ENCODE measurements at regions not wholly inside any gene's neighbourhood (a gene's known extent, or its start where the extent isn't known, plus 50 kb on each side); places are given as distances from the start of the nearest gene placed in this dataset.

DNA sequence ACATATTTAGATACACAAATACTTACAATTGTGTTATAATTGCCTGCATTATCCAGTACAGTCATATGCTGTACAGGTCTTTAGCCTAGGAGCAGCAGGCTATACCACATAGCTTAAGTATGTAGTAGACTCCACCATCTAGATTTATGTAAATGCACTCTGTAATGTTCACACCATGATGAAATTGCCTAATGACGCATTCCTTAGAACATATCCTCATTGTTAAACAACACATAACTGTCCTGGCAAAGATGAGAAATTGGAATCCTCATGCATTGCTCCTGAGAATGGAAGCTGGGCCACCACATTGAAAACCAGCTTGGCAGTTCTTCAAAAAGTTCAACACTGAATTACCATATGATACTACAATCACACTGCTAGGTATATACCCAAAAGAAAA, 1002.8 kb upstream of the CELF2 start:
- intact Hi-C loops (cut with micrococcal nuclease), result no loop called here
- H3K27ac Mint-ChIP-seq, result no peak overlapping the region
- no peak for ATAC-seq
- no peaks in the 10 kb centered on the region for H3K4me1 Mint-ChIP-seq
- TF ChIP-seq, protein P1, sequence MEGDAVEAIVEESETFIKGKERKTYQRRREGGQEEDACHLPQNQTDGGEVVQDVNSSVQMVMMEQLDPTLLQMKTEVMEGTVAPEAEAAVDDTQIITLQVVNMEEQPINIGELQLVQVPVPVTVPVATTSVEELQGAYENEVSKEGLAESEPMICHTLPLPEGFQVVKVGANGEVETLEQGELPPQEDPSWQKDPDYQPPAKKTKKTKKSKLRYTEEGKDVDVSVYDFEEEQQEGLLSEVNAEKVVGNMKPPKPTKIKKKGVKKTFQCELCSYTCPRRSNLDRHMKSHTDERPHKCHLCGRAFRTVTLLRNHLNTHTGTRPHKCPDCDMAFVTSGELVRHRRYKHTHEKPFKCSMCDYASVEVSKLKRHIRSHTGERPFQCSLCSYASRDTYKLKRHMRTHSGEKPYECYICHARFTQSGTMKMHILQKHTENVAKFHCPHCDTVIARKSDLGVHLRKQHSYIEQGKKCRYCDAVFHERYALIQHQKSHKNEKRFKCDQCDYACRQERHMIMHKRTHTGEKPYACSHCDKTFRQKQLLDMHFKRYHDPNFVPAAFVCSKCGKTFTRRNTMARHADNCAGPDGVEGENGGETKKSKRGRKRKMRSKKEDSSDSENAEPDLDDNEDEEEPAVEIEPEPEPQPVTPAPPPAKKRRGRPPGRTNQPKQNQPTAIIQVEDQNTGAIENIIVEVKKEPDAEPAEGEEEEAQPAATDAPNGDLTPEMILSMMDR (IDR thresholded peaks at IDR 0.05), result no peak
- H3K36me3 Mint-ChIP-seq, result no peaks in the 10 kb centered on the region
- Histone ChIP-seq H3K4me1 (ENCODE audit: control insufficient read depth, insufficient read depth, low read length) (no peaks in the 10 kb centered on the region), H3K4me3 (ENCODE audit: low read length) (no peak overlapping the region), H3K9me3 (ENCODE audit: control insufficient read depth, insufficient read depth, low read length) (no peaks in the 10 kb centered on the region), H3K36me3 (ENCODE audit: control insufficient read depth, insufficient read depth, low read length) (no peaks in the 10 kb centered on the region), H3K27me3 (ENCODE audit: control insufficient read depth, insufficient read depth, low read length) (no peaks in the 10 kb centered on the region), H3K27ac (ENCODE audit: low read length) (no peak overlapping the region)
- 85% methylated on average over 1 of the region's 1 CpG for WGBS (ENCODE audit: insufficient coverage)
- peaks cover 3 to 5% of the 10 kb centered on the region in 2 donors for H3K9me3 Mint-ChIP-seq
- H3K4me3 Mint-ChIP-seq, result no peak overlapping the region
- no peak for DNase-seq
- no peaks in the 10 kb centered on the region for H3K27me3 Mint-ChIP-seq (ENCODE audit: low read depth in 2 of 2)

DNA sequence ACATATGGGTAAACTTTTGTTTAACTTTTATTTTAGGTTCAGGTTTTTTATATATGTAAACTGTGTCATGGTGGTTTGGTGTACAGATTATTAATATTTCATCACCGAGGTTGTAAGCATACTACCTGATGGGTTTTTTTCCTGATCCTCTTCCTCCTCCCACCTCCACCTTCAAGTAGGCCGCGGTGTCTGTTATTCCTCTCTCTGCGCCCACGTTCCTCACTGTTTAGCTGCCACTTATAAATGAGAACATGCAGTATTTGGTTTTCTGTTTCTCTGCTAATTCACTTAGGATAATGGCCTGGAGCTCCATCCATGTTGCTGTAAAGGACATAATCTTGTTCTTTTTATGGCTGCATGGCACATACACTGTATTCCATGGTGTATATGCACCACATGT, 1000.0 kb upstream of the CELF2 start:
- Mint-ChIP-seq H3K4me1 (no peaks in the 10 kb centered on the region), H3K9me3 (peaks cover 5 to 6% of the 10 kb centered on the region in 2 donors), H3K36me3 (no peaks in the 10 kb centered on the region), H3K27me3 (ENCODE audit: low read depth in 2 of 2) (no peaks in the 10 kb centered on the region), H3K4me3 (no peak overlapping the region), H3K27ac (no peak overlapping the region)
- WGBS (ENCODE audit: insufficient coverage), result 100% methylated on average over 4 of the region's 5 CpGs
- no peaks in the 10 kb centered on the region for H3K27me3 ChIP-seq (ENCODE audit: control insufficient read depth, insufficient read depth, low read length)
- ATAC-seq (no peak), DNase-seq (no peak)
- H3K4me3 ChIP-seq (ENCODE audit: low read length), result no peak overlapping the region
- H3K9me3 ChIP-seq (ENCODE audit: control insufficient read depth, insufficient read depth, low read length), result no peaks in the 10 kb centered on the region
- no peaks in the 10 kb centered on the region for H3K4me1 ChIP-seq (ENCODE audit: control insufficient read depth, insufficient read depth, low read length)
- TF ChIP-seq, protein P1 (IDR thresholded peaks at IDR 0.05), result no peak
- intact Hi-C loops (cut with micrococcal nuclease), result no loop called here
- H3K36me3 ChIP-seq (ENCODE audit: control insufficient read depth, insufficient read depth, low read length), result no peaks in the 10 kb centered on the region
- H3K27ac ChIP-seq (ENCODE audit: low read length), result no peak overlapping the region

DNA sequence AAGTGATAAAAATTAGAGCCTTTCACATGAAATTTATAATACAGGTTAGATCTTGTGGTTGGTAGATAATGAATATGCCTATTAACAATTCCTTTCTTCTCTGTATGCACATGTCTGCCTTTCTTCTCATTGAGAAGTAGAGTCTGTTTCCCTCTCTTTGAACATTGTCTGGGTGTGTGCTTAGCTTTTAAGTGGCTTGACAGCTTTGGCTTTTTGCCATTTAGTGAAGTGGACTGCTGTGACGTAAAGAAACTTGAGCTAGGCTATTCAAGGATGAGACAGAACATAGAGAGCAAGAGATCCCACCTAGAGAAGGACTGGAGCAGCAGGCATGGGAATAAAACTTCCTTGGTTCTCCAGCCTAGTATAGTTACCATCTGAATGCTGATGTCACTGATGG, 996.7 kb upstream of the CELF2 start:
- 42% methylated on average over 1 of the region's 1 CpG for WGBS (ENCODE audit: insufficient coverage)
- no peak for DNase-seq
- no peak overlapping the region for H3K27ac Mint-ChIP-seq

DNA sequence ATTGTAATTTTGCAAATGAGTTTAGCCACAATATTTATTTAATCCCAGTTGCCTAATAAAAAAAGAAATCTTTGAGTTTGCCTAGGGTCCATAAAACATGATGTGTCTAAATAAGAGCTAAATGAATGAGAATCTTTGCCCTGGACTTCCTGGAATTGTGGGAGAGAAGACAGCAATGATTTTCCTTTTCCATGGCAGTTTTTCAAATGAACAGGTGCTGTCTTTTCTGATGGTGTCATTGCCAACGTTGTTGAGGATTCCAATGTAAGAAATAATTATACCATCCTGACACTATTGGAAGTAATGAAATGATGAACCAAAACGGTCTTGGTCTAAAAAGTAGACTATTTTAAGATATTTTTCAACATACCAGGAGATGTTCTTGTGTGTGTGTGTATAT, 984.7 kb upstream of the CELF2 start:
- Histone ChIP-seq H3K27me3 (ENCODE audit: control insufficient read depth, insufficient read depth, low read length) (no peaks in the 10 kb centered on the region), H3K4me3 (ENCODE audit: low read length) (no peak overlapping the region), H3K27ac (ENCODE audit: low read length) (no peak overlapping the region), H3K9me3 (ENCODE audit: control insufficient read depth, insufficient read depth, low read length) (no peaks in the 10 kb centered on the region), H3K36me3 (ENCODE audit: control insufficient read depth, insufficient read depth, low read length) (no peaks in the 10 kb centered on the region), H3K4me1 (ENCODE audit: control insufficient read depth, insufficient read depth, low read length) (no peaks in the 10 kb centered on the region)
- no peak for ATAC-seq
- TF ChIP-seq, protein P1 (IDR thresholded peaks at IDR 0.05), result no peak
- intact Hi-C loops (cut with micrococcal nuclease), result no loop called here
- Mint-ChIP-seq H3K27me3 (ENCODE audit: low read depth in 2 of 2) (no peaks in the 10 kb centered on the region), H3K27ac (no peak overlapping the region), H3K9me3 (peaks cover 6 to 7% of the 10 kb centered on the region in 2 donors), H3K4me3 (no peak overlapping the region), H3K4me1 (no peaks in the 10 kb centered on the region), H3K36me3 (no peaks in the 10 kb centered on the region)
- DNase-seq, result no peak
- whole genome bisulfite sequencing (ENCODE audit: insufficient coverage), result no CpG with 5 or more reads among the region's 2 CpGs

More for the DNA sequence above, 996.7 kb upstream of the CELF2 start:
- intact Hi-C loops (cut with micrococcal nuclease), result no loop called here
- Histone ChIP-seq H3K9me3 (ENCODE audit: control insufficient read depth, insufficient read depth, low read length) (no peaks in the 10 kb centered on the region), H3K27me3 (ENCODE audit: control insufficient read depth, insufficient read depth, low read length) (no peaks in the 10 kb centered on the region), H3K27ac (ENCODE audit: low read length) (no peak overlapping the region), H3K4me1 (ENCODE audit: control insufficient read depth, insufficient read depth, low read length) (no peaks in the 10 kb centered on the region), H3K4me3 (ENCODE audit: low read length) (no peak overlapping the region), H3K36me3 (ENCODE audit: control insufficient read depth, insufficient read depth, low read length) (no peaks in the 10 kb centered on the region)
- Mint-ChIP-seq H3K9me3 (peaks cover 5 to 9% of the 10 kb centered on the region in 2 donors), H3K27me3 (ENCODE audit: low read depth in 2 of 2) (no peaks in the 10 kb centered on the region), H3K4me3 (no peak overlapping the region), H3K4me1 (no peaks in the 10 kb centered on the region), H3K36me3 (no peaks in the 10 kb centered on the region)
- no peak for ATAC-seq
- TF ChIP-seq, protein P1 (IDR thresholded peaks at IDR 0.05), result no peak
